HG02642 (cell line): ENCODE measurements at regions not wholly inside any gene's neighbourhood (a gene's known extent, or its start where the extent isn't known, plus 50 kb on each side); places are given as distances from the start of the nearest gene placed in this dataset.

Experiments
- ATAC-seq: cut with Tn5 transposase; IDR thresholded peaks from one replicate; pipeline ENCODE4 v1.9.1; 2021; ENCODE audit warnings: mild to moderate bottlenecking; ENCODE audit not compliant: unreplicated experiment, poor library complexity

GRCh38 chr14:84760489-84761126 lies 769.3 kb upstream of the FLRT2 start:
- ATAC-seq, result no peak

GRCh38 chr14:84767434-84767833 lies 762.5 kb upstream of the FLRT2 start:
- no peak for ATAC-seq

- no peak for ATAC-seq
Measured at GRCh38 chr14:84770030-84770429, 759.9 kb upstream of the FLRT2 start.

- no peak for ATAC-seq
Measured at GRCh38 chr14:84777356-84777755, 752.6 kb upstream of the FLRT2 start.

- ATAC-seq, result no peak
Measured at GRCh38 chr14:84782902-84783301, 747.0 kb upstream of the FLRT2 start.

GRCh38 chr14:84783511-84783910 lies 746.4 kb upstream of the FLRT2 start:
- no peak for ATAC-seq

GRCh38 chr14:84785996-84786395 lies 743.9 kb upstream of the FLRT2 start:
- no peak for ATAC-seq

GRCh38 chr14:84789012-84789411 lies 740.9 kb upstream of the FLRT2 start:
- no peak for ATAC-seq

GRCh38 chr14:84792722-84793410 lies 737.1 kb upstream of the FLRT2 start:
- ATAC-seq, result no peak

GRCh38 chr14:84797326-84797725 lies 732.6 kb upstream of the FLRT2 start:
- ATAC-seq, result no peak

GRCh38 chr14:84804468-84804867 lies 725.5 kb upstream of the FLRT2 start:
- ATAC-seq, result no peak

- ATAC-seq, result no peak
Measured at GRCh38 chr14:84804895-84805294, 725.0 kb upstream of the FLRT2 start.

- ATAC-seq, result no peak
Measured at GRCh38 chr14:84806181-84806580, 723.8 kb upstream of the FLRT2 start.

- no peak for ATAC-seq
Measured at GRCh38 chr14:84806622-84807021, 723.3 kb upstream of the FLRT2 start.

- ATAC-seq, result no peak
Measured at GRCh38 chr14:84807673-84808072, 722.3 kb upstream of the FLRT2 start.

- no peak for ATAC-seq
Measured at GRCh38 chr14:84809158-84809557, 720.8 kb upstream of the FLRT2 start.

- ATAC-seq, result no peak
Measured at GRCh38 chr14:84814391-84814790, 715.6 kb upstream of the FLRT2 start.

- no peak for ATAC-seq
Measured at GRCh38 chr14:84819528-84819927, 710.4 kb upstream of the FLRT2 start.

- ATAC-seq, result no peak
Measured at GRCh38 chr14:84825481-84826251, 704.3 kb upstream of the FLRT2 start.

GRCh38 chr14:84826294-84826693 lies 703.6 kb upstream of the FLRT2 start:
- ATAC-seq, result no peak

GRCh38 chr14:84850595-84850994 lies 679.3 kb upstream of the FLRT2 start:
- ATAC-seq, result no peak
